Astrocyte (in vitro differentiated cells and primary cell): ENCODE measurements at regions not wholly inside any gene's neighbourhood (a gene's known extent, or its start where the extent isn't known, plus 50 kb on each side); places are given as distances from the start of the nearest gene placed in this dataset.

Experiments used
- DNase-seq: peaks from one replicate; pipeline ENCODE4 v3.0.0-alpha.2; 2010; ENCODE audit warnings: low read depth
- FAIRE-seq: peaks from 2 replicates; lab custom pipeline; 2011; peaks lifted over from hg19 to GRCh38; lab: Jason Lieb, UNC
- H2AFZ ChIP-seq: 2 replicates; pipeline ENCODE4 v1.6.0; 2012; ENCODE audit warnings: low read depth, low read length, inconsistent platforms
- H3K27ac ChIP-seq: 2 replicates; pipeline ENCODE4 v1.5.1; 2011; ENCODE audit warnings: low read depth, low read length, inconsistent platforms
- H3K27me3 ChIP-seq: 2 replicates; pipeline ENCODE4 v1.6.0; 2011; ENCODE audit warnings: low read length, inconsistent platforms; ENCODE audit not compliant: insufficient read depth
- H3K36me3 ChIP-seq: 2 replicates; pipeline ENCODE4 v1.5.1; 2011; ENCODE audit warnings: low read length, inconsistent platforms; ENCODE audit not compliant: insufficient read depth
- H3K4me1 ChIP-seq: 2 replicates; pipeline ENCODE4 v1.5.1; 2011; ENCODE audit warnings: low read length, inconsistent platforms; ENCODE audit not compliant: insufficient read depth
- H3K4me2 ChIP-seq: 2 replicates; pipeline ENCODE4 v1.6.0; 2012; ENCODE audit warnings: low read length, inconsistent platforms
- H3K4me3 ChIP-seq: 2 replicates; pipeline ENCODE4 v1.5.1; 2011; ENCODE audit warnings: low read depth, mild to moderate bottlenecking, low read length, inconsistent platforms; ENCODE audit not compliant: insufficient read depth
- H3K79me2 ChIP-seq: 2 replicates; pipeline ENCODE4 v1.6.0; 2012; ENCODE audit warnings: mild to moderate bottlenecking, low read length, inconsistent platforms; ENCODE audit not compliant: insufficient read depth
- H3K9ac ChIP-seq: 2 replicates; pipeline ENCODE4 v1.6.0; 2012; ENCODE audit warnings: mild to moderate bottlenecking, low read length, inconsistent platforms
- H3K9me3 ChIP-seq: 2 replicates; pipeline ENCODE4 v1.5.1; 2012; ENCODE audit warnings: low read depth, mild to moderate bottlenecking, low read length, inconsistent platforms; ENCODE audit not compliant: insufficient read depth
- H4K20me1 ChIP-seq: 2 replicates; pipeline ENCODE4 v1.6.0; 2012; ENCODE audit warnings: low read length, inconsistent platforms; ENCODE audit not compliant: insufficient read depth
- H3K27ac Mint-ChIP-seq: one replicate; pipeline ENCODE4 v1.8.0; 2021; ENCODE audit warnings: mild to moderate bottlenecking, mixed read lengths; ENCODE audit not compliant: unreplicated experiment
- H3K27me3 Mint-ChIP-seq: one replicate; pipeline ENCODE4 v1.8.0; 2021; ENCODE audit warnings: low read depth, mixed read lengths; ENCODE audit not compliant: unreplicated experiment
- H3K36me3 Mint-ChIP-seq: one replicate; pipeline ENCODE4 v1.8.0; 2021; ENCODE audit warnings: low read depth, mixed read lengths; ENCODE audit not compliant: unreplicated experiment
- H3K4me1 Mint-ChIP-seq: one replicate; pipeline ENCODE4 v1.8.0; 2021; ENCODE audit warnings: low read depth, mixed read lengths; ENCODE audit not compliant: unreplicated experiment
- H3K4me3 Mint-ChIP-seq: one replicate; pipeline ENCODE4 v1.8.0; 2021; ENCODE audit warnings: mild to moderate bottlenecking, moderate library complexity, mixed read lengths; ENCODE audit not compliant: unreplicated experiment
- H3K9me3 Mint-ChIP-seq: one replicate; pipeline ENCODE4 v1.8.0; 2021; ENCODE audit warnings: mild to moderate bottlenecking, mixed read lengths; ENCODE audit not compliant: unreplicated experiment
- EZH2 ChIP-seq: IDR thresholded peaks from 2 replicates; pipeline ENCODE4 v1.6.1; 2012; ENCODE audit warnings: mild to moderate bottlenecking, low read length, inconsistent platforms; ENCODE audit not compliant: insufficient read depth
- TF ChIP-seq, protein P1 (sequence below): IDR thresholded peaks from 2 replicates; pipeline ENCODE4 v1.5.1; 2011; ENCODE audit warnings: low read depth, mild to moderate bottlenecking, inconsistent platforms, low read length, moderate library complexity; ENCODE audit not compliant: insufficient read depth

DNA sequence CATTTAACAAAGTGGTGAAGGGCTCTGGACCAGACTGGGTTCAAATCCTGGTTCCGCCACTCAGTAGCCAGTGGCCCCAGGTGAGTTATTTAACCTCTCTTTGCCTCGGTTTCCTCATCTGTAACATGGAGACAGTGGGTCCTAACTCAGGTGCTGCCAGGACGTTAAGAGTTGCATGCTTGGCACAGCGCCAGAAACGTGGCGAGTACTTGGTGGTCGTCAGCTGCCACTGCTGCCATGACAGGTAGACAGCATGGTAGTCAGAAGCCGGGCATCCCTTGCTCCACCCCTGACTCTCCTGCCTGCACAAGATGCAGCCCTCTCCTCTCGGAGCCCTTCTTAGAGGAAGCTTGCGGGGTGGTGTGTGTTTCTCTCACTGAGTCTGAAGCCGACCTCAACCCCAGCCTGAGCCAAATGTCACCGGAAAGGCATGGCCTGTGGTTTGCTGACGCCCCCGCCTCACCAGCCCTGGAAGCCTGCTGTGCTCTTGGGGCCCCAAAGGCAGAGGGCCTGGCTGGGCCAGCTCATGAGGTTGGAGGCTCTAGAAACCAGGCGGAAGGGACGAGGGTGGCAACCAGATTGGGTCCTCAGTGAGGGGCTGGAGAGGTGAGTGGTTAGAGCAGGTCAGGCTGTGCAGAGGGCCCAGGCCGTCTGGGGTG, 160.8 kb upstream of the TLE3 start:
- DNase-seq: peak; percentile 18
- H3K79me2 ChIP-seq: no peaks in the 10 kb centered on the region
- Mint-ChIP-seq H3K4me1 (peaks cover 19% of the 10 kb centered on the region), H3K9me3 (peaks cover 6% of the 10 kb centered on the region), H3K27me3 (peaks cover 75% of the 10 kb centered on the region), H3K36me3 (no peaks in the 10 kb centered on the region), H3K27ac (peak overlapping the region; percentile 53), H3K4me3 (no peak overlapping the region)
- H3K27ac ChIP-seq: no peak overlapping the region
- H3K9me3 ChIP-seq: no peaks in the 10 kb centered on the region
- peaks cover 5% of the 10 kb centered on the region for H4K20me1 ChIP-seq
- no peak overlapping the region for H3K9ac ChIP-seq
- TF ChIP-seq, protein P1, sequence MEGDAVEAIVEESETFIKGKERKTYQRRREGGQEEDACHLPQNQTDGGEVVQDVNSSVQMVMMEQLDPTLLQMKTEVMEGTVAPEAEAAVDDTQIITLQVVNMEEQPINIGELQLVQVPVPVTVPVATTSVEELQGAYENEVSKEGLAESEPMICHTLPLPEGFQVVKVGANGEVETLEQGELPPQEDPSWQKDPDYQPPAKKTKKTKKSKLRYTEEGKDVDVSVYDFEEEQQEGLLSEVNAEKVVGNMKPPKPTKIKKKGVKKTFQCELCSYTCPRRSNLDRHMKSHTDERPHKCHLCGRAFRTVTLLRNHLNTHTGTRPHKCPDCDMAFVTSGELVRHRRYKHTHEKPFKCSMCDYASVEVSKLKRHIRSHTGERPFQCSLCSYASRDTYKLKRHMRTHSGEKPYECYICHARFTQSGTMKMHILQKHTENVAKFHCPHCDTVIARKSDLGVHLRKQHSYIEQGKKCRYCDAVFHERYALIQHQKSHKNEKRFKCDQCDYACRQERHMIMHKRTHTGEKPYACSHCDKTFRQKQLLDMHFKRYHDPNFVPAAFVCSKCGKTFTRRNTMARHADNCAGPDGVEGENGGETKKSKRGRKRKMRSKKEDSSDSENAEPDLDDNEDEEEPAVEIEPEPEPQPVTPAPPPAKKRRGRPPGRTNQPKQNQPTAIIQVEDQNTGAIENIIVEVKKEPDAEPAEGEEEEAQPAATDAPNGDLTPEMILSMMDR: no peak
- no peak for TF ChIP-seq EZH2
- H3K36me3 ChIP-seq: no peaks in the 10 kb centered on the region
- H2AFZ ChIP-seq: no peak overlapping the region
- H3K4me1 ChIP-seq: peaks cover 10% of the 10 kb centered on the region
- no peak overlapping the region for H3K4me3 ChIP-seq
- H3K27me3 ChIP-seq: peaks cover 22% of the 10 kb centered on the region
- no peak for FAIRE-seq
- peak overlapping the region; percentile 8 for H3K4me2 ChIP-seq

DNA sequence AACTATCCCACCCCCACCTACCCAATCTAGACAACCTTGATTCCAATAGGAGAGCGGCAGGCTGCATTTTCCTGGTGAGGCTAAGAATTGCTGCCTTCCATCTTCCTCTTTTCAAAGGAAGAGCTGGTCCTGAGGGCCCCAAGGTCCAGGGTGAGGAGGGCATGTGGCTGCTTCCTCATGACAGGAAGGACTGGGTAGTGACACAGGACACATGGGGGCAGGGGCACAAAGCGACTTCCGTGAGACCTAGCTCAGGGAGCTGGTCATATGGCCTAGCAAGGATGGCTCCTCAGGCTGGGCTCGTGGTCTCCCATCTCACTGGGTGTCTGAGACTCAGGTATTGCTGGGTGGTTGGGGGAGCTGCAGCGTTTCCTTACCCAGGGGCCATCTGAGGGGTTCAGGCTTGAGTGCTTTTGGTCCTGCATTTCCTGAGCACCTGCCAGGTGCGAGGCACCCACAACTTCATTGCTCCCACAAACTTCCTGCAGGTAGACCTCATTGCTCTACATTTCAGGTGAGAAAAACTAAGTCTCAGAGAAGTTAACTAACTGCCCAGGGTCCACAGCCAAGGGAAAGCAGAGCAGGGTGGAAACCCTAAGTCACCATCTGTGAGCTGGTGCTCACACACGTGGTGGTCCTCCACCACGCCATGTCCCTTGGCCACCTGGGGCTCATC, 160.0 kb upstream of the TLE3 start:
- no peak for FAIRE-seq
- DNase-seq: no peak
- H3K9me3 Mint-ChIP-seq: peaks cover 6% of the 10 kb centered on the region
- TF ChIP-seq, protein P1: no peak
- no peak for TF ChIP-seq EZH2
- H3K27me3 Mint-ChIP-seq: peaks cover 76% of the 10 kb centered on the region
- no peak overlapping the region for H3K27ac ChIP-seq
- H3K4me3 ChIP-seq: no peak overlapping the region
- no peak overlapping the region for H3K4me3 Mint-ChIP-seq
- H3K36me3 ChIP-seq: no peaks in the 10 kb centered on the region
- no peak overlapping the region for H3K4me2 ChIP-seq
- H3K9me3 ChIP-seq: no peaks in the 10 kb centered on the region
- H3K4me1 Mint-ChIP-seq: peaks cover 18% of the 10 kb centered on the region
- no peaks in the 10 kb centered on the region for H3K36me3 Mint-ChIP-seq
- H3K4me1 ChIP-seq: peaks cover 9% of the 10 kb centered on the region
- no peak overlapping the region for H3K9ac ChIP-seq
- peaks cover 3% of the 10 kb centered on the region for H4K20me1 ChIP-seq
- no peak overlapping the region for H2AFZ ChIP-seq
- no peaks in the 10 kb centered on the region for H3K79me2 ChIP-seq
- H3K27me3 ChIP-seq: peaks cover 22% of the 10 kb centered on the region
- H3K27ac Mint-ChIP-seq: no peak overlapping the region

DNA sequence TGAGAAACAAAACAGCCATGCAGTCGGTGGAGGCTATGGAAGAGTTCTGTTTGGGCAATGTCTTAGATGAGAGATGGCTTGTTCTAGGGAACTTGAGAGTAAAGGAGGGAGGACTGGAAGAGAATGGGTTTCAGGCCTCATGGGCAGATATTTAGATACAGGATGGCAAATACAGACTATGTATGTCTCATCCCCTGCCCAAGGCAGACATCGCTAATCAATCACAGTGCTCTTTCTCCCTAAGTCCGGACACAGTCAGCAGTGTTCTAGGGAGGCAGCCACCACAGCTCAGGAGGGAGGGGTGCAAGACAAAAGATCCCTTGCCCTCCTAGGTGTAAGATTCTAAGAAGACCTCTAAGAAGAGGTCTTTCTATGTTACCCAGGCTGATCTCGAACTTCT, 159.3 kb upstream of the TLE3 start:
- Histone ChIP-seq H3K27me3 (peaks cover 27% of the 10 kb centered on the region), H3K9ac (no peak overlapping the region), H3K27ac (no peak overlapping the region), H3K4me2 (no peak overlapping the region), H3K79me2 (no peaks in the 10 kb centered on the region), H3K9me3 (no peaks in the 10 kb centered on the region), H4K20me1 (peaks cover 2% of the 10 kb centered on the region), H3K4me3 (no peak overlapping the region), H3K4me1 (peaks cover 9% of the 10 kb centered on the region), H3K36me3 (no peaks in the 10 kb centered on the region), H2AFZ (no peak overlapping the region)
- Mint-ChIP-seq H3K27me3 (peaks cover 75% of the 10 kb centered on the region), H3K4me3 (no peak overlapping the region), H3K4me1 (peaks cover 18% of the 10 kb centered on the region), H3K27ac (no peak overlapping the region), H3K36me3 (no peaks in the 10 kb centered on the region), H3K9me3 (peaks cover 6% of the 10 kb centered on the region)
- DNase-seq: no peak
- no peak for TF ChIP-seq EZH2
- TF ChIP-seq, protein P1: no peak
- no peak for FAIRE-seq
